ENCODE measurements at regions not wholly inside any gene's neighbourhood (a gene's known extent, or its start where the extent isn't known, plus 50 kb on each side); places are given as distances from the start of the nearest gene placed in this dataset.

DNA sequence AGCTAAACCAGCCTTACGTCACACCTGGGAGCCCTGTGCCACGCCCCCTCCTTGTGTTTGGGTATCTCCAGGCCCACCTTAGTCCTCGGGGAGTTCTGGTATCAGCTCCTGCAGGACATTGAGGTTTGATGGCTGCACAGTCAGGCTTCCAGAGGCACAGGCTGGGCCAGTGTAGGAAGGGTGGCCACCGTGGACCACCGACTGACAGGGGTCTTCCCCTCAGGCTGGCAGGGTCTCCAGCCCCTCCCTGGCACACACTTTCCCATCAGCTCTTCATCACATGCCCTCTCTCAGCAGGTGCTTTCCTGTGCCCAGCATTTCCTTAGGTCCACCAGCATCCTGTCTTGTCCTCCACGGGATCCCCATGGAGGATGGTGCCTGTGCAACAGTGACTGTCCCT is 413.1 kb downstream of the TCERG1L start:
- no peak for DNase-seq

- no peak for DNase-seq
Observed at GRCh38 chr10:130899856-130900255, 411.7 kb downstream of the TCERG1L start.

DNA sequence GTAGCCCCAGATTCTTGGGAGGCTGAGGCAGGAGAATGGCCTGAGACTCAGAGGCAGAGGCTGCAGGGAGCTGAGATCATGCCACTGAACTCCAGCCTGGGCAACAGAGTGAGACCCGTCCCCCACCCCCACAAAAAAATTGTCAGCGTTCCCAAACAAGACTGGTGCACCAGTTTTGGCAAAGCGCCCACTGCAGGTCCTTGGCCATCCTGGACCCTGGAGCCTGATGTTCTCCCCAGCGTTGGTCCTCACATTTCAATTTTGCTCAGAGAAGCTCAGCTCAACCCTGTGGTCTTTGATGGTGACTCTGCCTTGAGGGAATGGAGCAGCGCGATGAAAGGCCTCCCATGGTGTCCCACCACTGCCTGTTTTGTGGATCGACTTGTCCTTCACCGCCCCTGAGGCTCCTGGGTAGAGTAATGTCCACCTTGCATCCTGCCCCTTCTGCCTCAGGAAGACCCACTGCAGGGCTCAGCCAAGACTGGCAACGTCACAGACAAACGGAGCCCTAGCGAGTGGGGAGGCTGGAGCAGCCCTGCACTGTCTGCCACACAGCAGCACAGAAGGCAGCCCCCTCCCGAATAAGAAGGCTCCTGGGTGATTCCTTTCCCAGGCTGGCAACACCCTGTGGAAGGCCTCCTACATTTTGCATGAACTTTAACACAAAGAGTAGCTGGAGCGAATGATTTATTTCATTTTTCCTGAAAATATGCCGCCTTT is 410.9 kb downstream of the TCERG1L start:
- DNase-seq, result no peak

DNA sequence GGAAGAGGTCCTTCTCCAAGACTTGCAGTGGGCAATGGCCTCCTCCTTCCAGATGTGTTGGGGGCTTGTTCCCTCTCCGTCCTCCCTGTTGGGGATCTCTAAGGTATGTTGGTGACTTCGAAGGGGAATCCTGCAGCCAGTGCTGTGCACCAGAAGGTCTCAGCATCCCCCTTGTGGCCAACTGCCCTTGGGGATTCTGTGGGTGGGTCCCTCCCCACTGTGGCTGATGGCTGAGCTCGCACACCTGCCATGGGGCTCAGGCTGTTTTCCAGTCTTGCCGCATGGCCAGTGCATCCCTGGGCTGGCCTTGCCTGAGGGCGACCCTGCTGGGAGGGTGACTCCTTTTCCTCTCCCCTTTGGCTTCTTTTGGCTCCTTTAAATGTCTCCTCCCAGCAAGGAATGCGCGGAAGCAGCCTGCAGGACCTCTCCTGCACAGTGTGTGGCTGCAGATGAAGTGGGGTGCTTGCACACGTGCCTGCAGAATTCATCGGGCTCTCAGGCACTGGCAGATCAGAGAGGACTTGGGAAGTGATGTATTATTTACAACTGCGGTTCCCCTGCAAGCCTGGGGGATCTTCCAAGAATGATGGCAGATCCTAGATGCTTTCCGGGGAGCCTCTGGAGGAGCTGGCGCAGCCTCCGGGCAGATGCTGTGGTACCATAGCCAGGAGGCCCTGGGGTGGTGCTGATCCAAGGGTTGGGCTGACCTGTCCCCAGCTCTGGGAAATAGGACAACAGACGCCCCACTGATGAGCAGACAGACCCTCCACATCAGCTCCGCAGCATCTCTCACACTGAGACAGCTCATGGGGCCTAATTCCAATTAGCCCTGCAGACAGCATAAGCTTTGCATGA is 410.0 kb downstream of the TCERG1L start:
- DNase-seq, result no peak

DNA sequence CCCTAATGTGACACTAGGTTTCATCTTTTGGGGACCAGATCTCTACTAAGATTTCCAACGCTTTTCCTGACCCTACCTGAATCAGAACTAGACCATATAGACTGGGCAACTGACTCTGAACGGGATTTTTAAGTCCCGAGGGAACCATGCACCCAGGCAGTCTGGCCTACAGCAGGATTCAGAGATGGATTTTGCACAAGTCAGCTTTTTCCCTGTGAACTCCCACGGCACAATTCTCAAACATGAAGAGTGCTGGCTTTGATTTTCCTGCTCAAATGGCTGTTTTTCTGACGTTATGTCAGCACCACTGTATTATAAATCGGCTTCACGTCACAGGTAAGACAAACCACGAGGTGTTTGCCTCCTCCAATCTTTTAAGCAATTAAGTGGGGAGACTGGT is 409.1 kb downstream of the TCERG1L start:
- DNase-seq, result no peak

GRCh38 chr10:130902929-130903328 is 408.6 kb downstream of the TCERG1L start:
- DNase-seq, result no peak

DNA sequence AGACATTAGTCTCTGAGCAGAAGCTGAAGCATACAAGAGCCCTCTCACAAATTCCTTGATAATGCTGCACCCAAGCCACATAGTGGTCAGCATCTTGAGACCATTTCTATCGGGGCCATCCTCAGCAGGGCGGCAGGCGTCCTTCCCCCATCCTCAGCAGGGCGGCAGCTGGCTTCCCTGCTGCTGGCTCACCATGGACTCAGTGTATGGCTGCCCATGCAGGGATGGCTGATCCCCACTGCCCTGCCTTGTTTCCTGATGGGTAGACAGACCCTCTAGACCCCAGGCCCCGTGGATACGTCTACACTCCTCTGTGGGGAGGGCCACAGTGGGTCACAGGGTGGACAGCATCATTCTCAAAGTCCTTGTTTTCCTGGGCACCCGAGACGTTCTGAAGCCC is 406.8 kb downstream of the TCERG1L start:
- no peak for DNase-seq

DNA sequence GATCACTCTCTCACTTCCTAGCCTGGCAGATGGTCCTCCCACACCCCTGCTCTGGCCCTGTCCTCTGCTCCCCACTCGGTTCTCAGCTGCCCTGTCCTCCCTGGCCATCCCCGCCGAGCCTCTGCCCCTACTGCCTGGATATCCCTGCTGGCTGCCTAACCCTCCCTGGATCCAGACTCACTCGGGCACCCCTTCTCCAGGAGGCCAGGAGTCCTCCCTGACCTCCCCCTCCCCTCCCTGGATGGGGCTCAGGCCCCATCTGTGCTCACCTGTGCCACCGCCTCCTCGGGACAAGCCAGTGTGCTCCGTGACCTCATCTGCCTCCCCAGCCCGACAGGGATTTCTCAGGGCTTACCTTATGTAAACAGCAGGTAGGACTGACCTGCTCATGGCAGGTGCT is 406.1 kb downstream of the TCERG1L start:
- DNase-seq, result no peak

GRCh38 chr10:130905921-130906320 is 405.6 kb downstream of the TCERG1L start:
- DNase-seq, result no peak

DNA sequence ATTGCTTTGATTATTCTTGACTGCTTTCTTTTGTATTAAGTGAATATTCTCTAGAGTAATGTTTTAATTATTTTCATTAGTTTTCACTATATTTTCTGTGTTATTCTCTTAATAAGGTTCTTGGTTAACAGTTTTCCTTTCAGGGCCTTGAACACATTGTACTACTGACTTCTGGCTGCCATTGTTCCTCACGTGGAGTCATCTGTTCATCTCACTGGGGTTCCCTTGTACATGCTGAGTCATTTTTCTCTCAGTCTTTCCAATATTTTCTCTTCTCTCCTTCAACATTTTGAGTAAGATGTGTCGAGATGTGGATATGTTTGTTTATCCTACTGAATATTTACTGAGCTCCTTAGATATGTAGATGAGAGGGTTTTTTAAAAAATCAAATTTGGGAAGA is 400.7 kb downstream of the TCERG1L start:
- no peak for DNase-seq

- no peak for DNase-seq
Observed at GRCh38 chr10:130913844-130914243, 397.7 kb downstream of the TCERG1L start.

DNA sequence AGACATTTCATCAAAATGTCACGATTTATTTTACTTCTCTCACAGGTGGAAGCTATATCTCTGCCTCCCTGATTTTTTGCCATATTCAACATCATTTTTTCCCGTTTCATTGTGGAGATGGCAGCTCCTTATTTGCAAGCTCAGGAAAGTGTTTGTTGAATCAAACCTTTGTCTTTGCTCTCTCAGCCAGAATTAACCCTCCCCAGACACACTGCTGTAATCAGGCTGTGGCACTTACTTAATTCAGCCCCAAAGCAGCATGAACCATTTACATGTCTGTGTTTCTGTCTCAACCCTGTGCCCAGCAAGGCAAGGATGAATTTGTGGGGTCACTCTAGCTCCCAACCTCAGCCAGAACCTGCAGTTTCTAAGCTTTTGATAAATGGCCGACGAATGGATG is 397.2 kb downstream of the TCERG1L start:
- no peak for DNase-seq

- DNase-seq, result no peak
Observed at GRCh38 chr10:130915065-130915464, 396.5 kb downstream of the TCERG1L start.

DNA sequence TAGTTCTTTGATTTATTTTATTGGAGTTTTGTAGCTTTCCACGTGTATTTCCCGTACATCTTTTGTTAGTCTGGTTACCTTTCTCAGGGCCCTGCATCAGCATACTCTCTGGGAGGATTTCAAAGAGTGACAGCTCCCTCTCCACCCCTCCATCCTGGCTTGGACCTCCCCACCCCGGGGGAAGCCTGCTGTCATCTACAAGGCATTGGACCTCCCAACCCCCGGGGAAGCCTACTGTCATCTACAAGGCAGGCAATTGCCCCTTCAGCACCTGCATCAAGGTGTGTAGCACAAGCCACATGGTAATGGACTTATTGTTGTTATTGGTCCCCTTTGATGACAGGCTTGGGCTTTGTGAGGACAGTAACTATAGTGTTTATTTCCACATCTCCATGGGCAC is 390.1 kb downstream of the TCERG1L start:
- no peak for DNase-seq

- DNase-seq, result no peak
Observed at GRCh38 chr10:130921911-130922440, 389.5 kb downstream of the TCERG1L start.

DNA sequence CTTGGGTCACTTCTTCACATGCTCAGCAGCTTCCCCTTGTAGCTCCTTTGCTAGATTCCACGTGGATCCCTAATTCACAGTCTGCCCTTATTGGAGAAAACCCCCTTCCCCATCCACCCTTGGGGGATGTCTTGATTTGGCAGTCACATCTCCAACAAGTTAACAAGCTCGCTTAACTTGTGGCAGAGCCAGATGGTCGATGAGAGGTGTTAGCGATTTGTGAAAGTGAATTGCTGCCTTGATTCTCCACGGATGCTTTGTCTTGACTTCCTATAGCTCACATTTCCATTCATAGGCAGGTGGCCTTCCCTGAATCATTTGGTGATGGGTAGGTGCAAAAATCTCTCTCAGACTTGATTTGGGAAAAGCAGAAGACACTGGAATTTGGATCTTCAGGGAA is 387.9 kb downstream of the TCERG1L start:
- no peak for DNase-seq

DNA sequence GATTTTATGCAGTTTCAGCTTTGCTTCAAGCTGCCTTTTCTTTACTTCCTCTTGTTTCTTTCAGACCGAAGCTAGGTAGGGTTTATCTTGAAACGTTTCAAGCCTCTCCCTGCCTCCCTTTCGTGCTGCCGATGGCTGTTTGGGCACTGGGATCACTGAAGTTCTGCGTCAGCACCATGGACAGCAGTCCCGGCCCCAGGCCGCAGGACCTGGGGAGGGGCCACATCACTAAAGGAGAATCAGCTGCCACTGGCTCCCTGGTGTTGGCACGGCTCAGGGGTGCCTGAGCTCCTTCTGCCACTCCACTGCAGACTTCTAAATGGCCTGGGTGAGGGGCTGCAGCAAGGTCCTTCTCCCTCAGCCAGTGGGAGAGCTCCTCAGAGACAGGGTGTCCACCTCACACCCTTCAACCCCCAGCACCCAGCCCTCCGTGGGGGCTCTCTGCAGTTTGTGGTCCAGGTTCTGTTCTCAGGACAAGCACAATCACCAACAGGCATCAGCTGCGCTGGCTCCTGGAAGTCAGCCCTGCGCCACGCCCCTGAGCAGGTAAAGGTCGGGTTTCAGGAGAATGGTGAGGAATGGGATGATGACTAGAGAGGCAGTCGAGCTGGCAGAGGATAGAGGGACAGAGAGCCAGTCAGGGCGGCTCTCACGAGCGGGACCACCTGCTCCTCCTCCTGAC is 387.2 kb downstream of the TCERG1L start:
- DNase-seq, result no peak

GRCh38 chr10:130926442-130926841 is 385.1 kb downstream of the TCERG1L start:
- DNase-seq, result no peak

- DNase-seq, result no peak
Observed at GRCh38 chr10:130927157-130927556, 384.4 kb downstream of the TCERG1L start.

- no peak for DNase-seq
Observed at GRCh38 chr10:130928306-130928705, 383.2 kb downstream of the TCERG1L start.

DNA sequence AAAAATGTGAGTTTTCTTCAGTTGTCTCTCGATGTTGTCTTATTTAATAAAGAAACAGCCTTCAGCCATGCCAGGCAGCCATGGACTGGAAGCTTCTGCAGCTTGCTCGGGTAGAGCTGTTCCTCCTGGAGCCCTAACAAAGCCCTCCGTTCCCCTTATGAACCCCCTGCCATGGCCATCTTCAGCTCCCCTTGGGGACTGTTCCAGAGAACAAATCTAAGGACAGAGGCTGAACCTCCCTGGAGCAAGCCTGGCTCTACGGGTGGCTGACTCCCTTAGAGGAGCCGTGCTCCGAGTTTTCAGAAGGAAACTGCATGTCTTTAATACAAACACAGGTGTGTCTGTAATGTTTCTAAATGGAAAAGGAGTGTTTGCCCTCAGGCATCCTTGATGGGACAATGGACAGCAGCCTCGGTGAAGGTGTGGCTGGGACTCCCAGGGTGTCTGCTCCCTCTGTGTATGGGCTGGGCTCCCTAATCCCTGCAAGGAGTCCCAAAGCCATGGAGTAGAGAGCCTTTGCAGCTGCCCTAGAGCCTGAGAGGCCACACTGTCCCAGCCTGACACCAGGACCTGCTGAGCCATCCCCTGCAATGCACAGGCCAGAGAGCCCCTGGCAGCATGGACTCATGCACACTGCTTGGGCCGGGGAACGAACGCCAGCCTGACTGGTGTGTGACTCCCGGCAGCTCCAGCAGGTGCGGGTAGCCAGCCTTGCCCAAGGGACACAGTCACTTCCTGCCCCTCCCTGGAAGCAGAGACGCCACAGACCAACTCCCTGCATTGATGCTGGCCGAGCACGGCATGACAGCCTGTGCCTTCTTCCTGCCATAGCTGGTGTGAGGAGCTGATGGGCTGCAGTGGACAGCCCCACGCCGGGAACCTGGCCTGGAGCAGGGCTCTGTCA is 381.8 kb downstream of the TCERG1L start:
- DNase-seq, result no peak

GRCh38 chr10:130930821-130931220 is 380.7 kb downstream of the TCERG1L start:
- DNase-seq, result no peak

All from CD4-positive, alpha-beta T cell treated with Interleukin-4 for 4 hours (primary cell).